H9 (cell line): ENCODE measurements at regions not wholly inside any gene's neighbourhood (a gene's known extent, or its start where the extent isn't known, plus 50 kb on each side); places are given as distances from the start of the nearest gene placed in this dataset.

Experiments used
- DNase-seq: peaks from one replicate; pipeline ENCODE4 v3.0.0-alpha.2; 2017
- H2AFZ ChIP-seq: one replicate; pipeline ENCODE4 v1.6.1; 2013; ENCODE audit warnings: mild to moderate bottlenecking, low read length, control low read depth, moderate library complexity
- H2AK5ac ChIP-seq: 2 replicates; pipeline ENCODE4 v1.6.1; 2013; ENCODE audit warnings: low read length, control low read depth, mixed read lengths; ENCODE audit not compliant: insufficient read length
- H2BK120ac ChIP-seq: one replicate; pipeline ENCODE4 v1.6.1; 2013; ENCODE audit warnings: low read depth, mild to moderate bottlenecking, low read length, control low read depth, inconsistent platforms; ENCODE audit not compliant: poor library complexity, severe bottlenecking
- H2BK12ac ChIP-seq: 2 replicates; pipeline ENCODE4 v1.6.1; 2013; ENCODE audit warnings: low read length, control low read depth, mixed read lengths, low read depth; ENCODE audit not compliant: insufficient read length
- H2BK15ac ChIP-seq: 2 replicates; pipeline ENCODE4 v1.6.1; 2013; ENCODE audit warnings: low read depth, low read length, control low read depth
- H2BK20ac ChIP-seq: one replicate; pipeline ENCODE4 v1.6.1; 2013; ENCODE audit warnings: low read depth, mild to moderate bottlenecking, low read length, control low read depth, inconsistent platforms; ENCODE audit not compliant: poor library complexity, severe bottlenecking
- H2BK5ac ChIP-seq: 2 replicates; pipeline ENCODE4 v1.6.1; 2013; ENCODE audit warnings: low read length, control low read depth, mixed read lengths; ENCODE audit not compliant: insufficient read length
- H3K14ac ChIP-seq: 2 replicates; pipeline ENCODE4 v1.6.1; 2013; ENCODE audit warnings: low read length, control low read depth; ENCODE audit not compliant: insufficient read depth
- H3K18ac ChIP-seq: 2 replicates; pipeline ENCODE4 v1.6.1; 2013; ENCODE audit warnings: low read depth, mild to moderate bottlenecking, mixed read lengths, low read length, control low read depth; ENCODE audit not compliant: insufficient read length
- H3K23ac ChIP-seq: 2 replicates; pipeline ENCODE4 v1.6.1; 2013; ENCODE audit warnings: low read length, control low read depth, mixed read lengths, low read depth; ENCODE audit not compliant: insufficient read length
- H3K23me2 ChIP-seq: 2 replicates; pipeline ENCODE4 v1.6.1; 2013; ENCODE audit warnings: low read depth, mild to moderate bottlenecking, mixed read lengths, low read length, control low read depth; ENCODE audit not compliant: insufficient read length, poor library complexity, severe bottlenecking
- H3K27ac ChIP-seq: 2 replicates; pipeline ENCODE4 v1.5.1; 2013; ENCODE audit warnings: low read length, control low read depth, mixed read lengths, low read depth; ENCODE audit not compliant: insufficient read length
- H3K27me3 ChIP-seq: 2 replicates; pipeline ENCODE4 v1.6.1; 2013; ENCODE audit warnings: low read length, control low read depth, inconsistent platforms; ENCODE audit not compliant: insufficient read depth
- H3K4ac ChIP-seq: 2 replicates; pipeline ENCODE4 v1.6.1; 2013; ENCODE audit warnings: low read depth, mild to moderate bottlenecking, control low read depth, inconsistent platforms, low read length, moderate library complexity
- H3K4me1 ChIP-seq: 2 replicates; pipeline ENCODE4 v1.6.1; 2013; ENCODE audit warnings: low read length, control low read depth, inconsistent platforms; ENCODE audit not compliant: insufficient read depth
- H3K4me2 ChIP-seq: 2 replicates; pipeline ENCODE4 v1.6.1; 2013; ENCODE audit warnings: low read length, control low read depth, mixed read lengths; ENCODE audit not compliant: insufficient read length, insufficient read depth
- H3K56ac ChIP-seq: 2 replicates; pipeline ENCODE4 v1.6.1; 2013; ENCODE audit warnings: low read depth, mild to moderate bottlenecking, mixed read lengths, low read length, control low read depth; ENCODE audit not compliant: insufficient read length
- H3K79me1 ChIP-seq: 2 replicates; pipeline ENCODE4 v1.6.1; 2013; ENCODE audit warnings: low read depth, mild to moderate bottlenecking, moderate library complexity, low read length, control low read depth, inconsistent platforms; ENCODE audit not compliant: insufficient read depth, poor library complexity, severe bottlenecking
- H3K79me2 ChIP-seq: 2 replicates; pipeline ENCODE4 v1.6.1; 2013; ENCODE audit warnings: low read length, control low read depth, inconsistent platforms; ENCODE audit not compliant: insufficient read depth
- H3K9ac ChIP-seq: 2 replicates; pipeline ENCODE4 v1.6.1; 2013; ENCODE audit warnings: low read length, control low read depth, mixed read lengths; ENCODE audit not compliant: insufficient read length; ENCODE audit errors: extremely low read depth
- H3K9me3 ChIP-seq: one replicate; pipeline ENCODE4 v1.6.1; 2013; ENCODE audit warnings: low read depth, low read length, inconsistent platforms; ENCODE audit not compliant: control insufficient read depth
- H3T11ph ChIP-seq: one replicate; pipeline ENCODE4 v1.6.1; 2013; ENCODE audit warnings: mild to moderate bottlenecking, low read length, control low read depth, inconsistent platforms
- H4K20me1 ChIP-seq: one replicate; pipeline ENCODE4 v1.6.1; 2013; ENCODE audit not compliant: control insufficient read depth, insufficient read length, insufficient read depth
- H4K5ac ChIP-seq: 2 replicates; pipeline ENCODE4 v1.6.1; 2013; ENCODE audit warnings: low read depth, mild to moderate bottlenecking, mixed read lengths, low read length, control low read depth; ENCODE audit not compliant: insufficient read length
- H4K8ac ChIP-seq: replicated peaks from 2 replicates; pipeline ENCODE4 v1.6.1; 2013; ENCODE audit warnings: low read length, control low read depth, mixed read lengths, low read depth; ENCODE audit not compliant: insufficient read length
- H4K91ac ChIP-seq: 2 replicates; pipeline ENCODE4 v1.6.1; 2013; ENCODE audit warnings: low read depth, mild to moderate bottlenecking, moderate library complexity, mixed read lengths, low read length, control low read depth; ENCODE audit not compliant: insufficient read length
- H3K27ac Mint-ChIP-seq, 3 experiments: 2 replicates in 2 of 3; 3 replicates in 1 of 3; pipeline ENCODE4 v1.8.0; 2020 to 2021; ENCODE audit warnings: mixed read lengths in 3 of 3, mild to moderate bottlenecking in 1 of 3, moderate library complexity in 1 of 3
- H3K27me3 Mint-ChIP-seq: 2 replicates; pipeline ENCODE4 v1.8.0; 2021; ENCODE audit warnings: low read depth, mild to moderate bottlenecking, moderate library complexity, mixed read lengths
- H3K36me3 Mint-ChIP-seq, 3 experiments: 2 replicates in 2 of 3; 3 replicates in 1 of 3; pipeline ENCODE4 v1.8.0; 2020 to 2021; ENCODE audit warnings: low read depth in 3 of 3, mixed read lengths in 3 of 3; ENCODE audit not compliant: insufficient read depth in 1 of 3
- H3K4me1 Mint-ChIP-seq, 2 experiments: 2 replicates each; pipeline ENCODE4 v1.8.0; 2020; ENCODE audit warnings: mixed read lengths in 2 of 2
- H3K4me3 Mint-ChIP-seq, 2 experiments: 2 replicates in 1 of 2; 3 replicates in 1 of 2; pipeline ENCODE4 v1.8.0; 2020 to 2021; ENCODE audit warnings: mild to moderate bottlenecking in 2 of 2, mixed read lengths in 2 of 2, moderate library complexity in 1 of 2
- H3K9me3 Mint-ChIP-seq, 2 experiments: 2 replicates in 1 of 2; 3 replicates in 1 of 2; pipeline ENCODE4 v1.8.0; 2020; ENCODE audit warnings: mild to moderate bottlenecking in 2 of 2, mixed read lengths in 2 of 2, moderate library complexity in 1 of 2
- WGBS: extraction: QIAGEN DNeasy Blood & Tissue Kit; methylation state at CpG from one replicate; pipeline ENCODE4 v1.1.7; 2013; ENCODE audit warnings: missing lambda C conversion rate, low lambda C conversion rate, mixed read lengths; ENCODE audit not compliant: insufficient read length; ENCODE audit errors: extremely low coverage; 5-methylcytosine and 5-hydroxymethylcytosine counted together
- TF ChIP-seq, protein P1 (sequence below): fragments of 200-600 bp; sonication (generic); conservative IDR thresholded peaks from 3 replicates; pipeline ENCODE4 v1.8.0; 2021; ENCODE audit warnings: antibody characterized with exemption, mild to moderate bottlenecking

DNA sequence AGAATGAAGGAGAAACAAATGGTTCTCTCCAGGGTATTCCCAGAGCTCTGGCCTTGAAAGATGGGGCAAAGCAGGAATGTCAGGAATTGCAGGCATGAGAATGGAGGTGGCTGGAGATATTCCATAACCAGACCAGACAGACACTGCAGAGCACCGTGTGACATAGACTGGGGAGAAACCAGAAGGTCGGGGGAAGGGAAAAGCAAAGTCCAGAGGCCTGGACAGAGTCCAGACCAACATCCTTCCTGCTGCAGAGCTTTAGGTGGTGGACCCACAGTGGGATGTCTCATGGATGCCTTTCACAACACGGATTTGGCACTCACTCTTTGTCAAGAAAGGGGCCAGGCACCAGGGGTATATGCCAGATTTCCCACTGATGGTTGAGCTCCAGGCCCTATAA, 177.2 kb upstream of the INHBA start:
- no peak overlapping the region for H3K9ac ChIP-seq
- no peak overlapping the region for H2BK20ac ChIP-seq
- no peak overlapping the region for H3K4ac ChIP-seq
- Mint-ChIP-seq H3K9me3 (peaks cover 0 to 3% of the 10 kb centered on the region in 2 experiments; a peak in 1 of 5 replicates), H3K4me1 (peaks cover 11 to 14% of the 10 kb centered on the region in 2 experiments), H3K36me3 (no peaks in the 10 kb centered on the region; a peak in 1 of 7 replicates), H3K27me3 (peaks cover 2% of the 10 kb centered on the region; the same call in 1 of the 2 replicates), H3K27ac (no peak overlapping the region), H3K4me3 (no peak overlapping the region)
- no CpG with 5 or more reads among the region's 3 CpGs for WGBS
- no peak overlapping the region for H3K18ac ChIP-seq
- H3T11ph ChIP-seq = no peak overlapping the region
- no peaks in the 10 kb centered on the region for H3K9me3 ChIP-seq
- H2BK15ac ChIP-seq = no peak overlapping the region
- H2BK120ac ChIP-seq = no peak overlapping the region
- TF ChIP-seq, protein P1, sequence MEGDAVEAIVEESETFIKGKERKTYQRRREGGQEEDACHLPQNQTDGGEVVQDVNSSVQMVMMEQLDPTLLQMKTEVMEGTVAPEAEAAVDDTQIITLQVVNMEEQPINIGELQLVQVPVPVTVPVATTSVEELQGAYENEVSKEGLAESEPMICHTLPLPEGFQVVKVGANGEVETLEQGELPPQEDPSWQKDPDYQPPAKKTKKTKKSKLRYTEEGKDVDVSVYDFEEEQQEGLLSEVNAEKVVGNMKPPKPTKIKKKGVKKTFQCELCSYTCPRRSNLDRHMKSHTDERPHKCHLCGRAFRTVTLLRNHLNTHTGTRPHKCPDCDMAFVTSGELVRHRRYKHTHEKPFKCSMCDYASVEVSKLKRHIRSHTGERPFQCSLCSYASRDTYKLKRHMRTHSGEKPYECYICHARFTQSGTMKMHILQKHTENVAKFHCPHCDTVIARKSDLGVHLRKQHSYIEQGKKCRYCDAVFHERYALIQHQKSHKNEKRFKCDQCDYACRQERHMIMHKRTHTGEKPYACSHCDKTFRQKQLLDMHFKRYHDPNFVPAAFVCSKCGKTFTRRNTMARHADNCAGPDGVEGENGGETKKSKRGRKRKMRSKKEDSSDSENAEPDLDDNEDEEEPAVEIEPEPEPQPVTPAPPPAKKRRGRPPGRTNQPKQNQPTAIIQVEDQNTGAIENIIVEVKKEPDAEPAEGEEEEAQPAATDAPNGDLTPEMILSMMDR = no peak
- no peak overlapping the region for H3K56ac ChIP-seq
- H3K23me2 ChIP-seq = no peaks in the 10 kb centered on the region
- no peak overlapping the region for H3K23ac ChIP-seq
- H3K14ac ChIP-seq = no peak overlapping the region
- no peaks in the 10 kb centered on the region for H3K79me1 ChIP-seq
- H3K4me1 ChIP-seq = no peaks in the 10 kb centered on the region
- no peaks in the 10 kb centered on the region for H4K20me1 ChIP-seq
- no peak overlapping the region for H3K4me2 ChIP-seq
- H3K79me2 ChIP-seq = no peaks in the 10 kb centered on the region
- no peak overlapping the region for H2AK5ac ChIP-seq
- H4K91ac ChIP-seq = no peak overlapping the region
- H4K5ac ChIP-seq = no peak overlapping the region
- no peaks in the 10 kb centered on the region for H3K27me3 ChIP-seq
- H2BK12ac ChIP-seq = no peak overlapping the region
- no peak overlapping the region for H3K27ac ChIP-seq
- no peak for DNase-seq
- no peak overlapping the region for H4K8ac ChIP-seq
- H2BK5ac ChIP-seq = no peak overlapping the region
- H2AFZ ChIP-seq = no peak overlapping the region
